ENCODE measurements at regions not wholly inside any gene's neighbourhood (a gene's known extent, or its start where the extent isn't known, plus 50 kb on each side); places are given as distances from the start of the nearest gene placed in this dataset.
"Not testable (repeated sequence)": the region's sequence is repeated elsewhere in the genome, so short reads cannot be mapped to it uniquely, and the experiment has no call there.

DNA sequence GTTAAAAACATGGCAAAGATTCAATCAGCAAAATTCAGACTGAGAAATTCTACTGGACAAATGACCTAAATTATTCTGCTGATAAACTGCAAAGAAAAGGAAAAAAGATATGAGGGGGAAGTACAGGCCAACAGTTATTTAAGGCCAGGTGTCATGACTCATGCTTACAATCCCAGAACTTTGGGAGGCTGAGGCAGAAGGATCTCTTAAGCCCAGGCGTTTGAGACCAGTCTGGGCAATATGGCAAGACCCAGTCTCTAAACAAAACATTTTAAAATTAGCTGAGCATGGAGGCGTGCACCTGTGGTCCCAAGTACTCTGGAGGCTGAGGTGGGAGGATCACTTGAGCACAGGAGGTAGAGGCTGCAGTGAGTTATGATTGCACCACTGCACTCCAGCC lies 91.8 kb upstream of the USP15 start:
- no peak for DNase-seq

DNA sequence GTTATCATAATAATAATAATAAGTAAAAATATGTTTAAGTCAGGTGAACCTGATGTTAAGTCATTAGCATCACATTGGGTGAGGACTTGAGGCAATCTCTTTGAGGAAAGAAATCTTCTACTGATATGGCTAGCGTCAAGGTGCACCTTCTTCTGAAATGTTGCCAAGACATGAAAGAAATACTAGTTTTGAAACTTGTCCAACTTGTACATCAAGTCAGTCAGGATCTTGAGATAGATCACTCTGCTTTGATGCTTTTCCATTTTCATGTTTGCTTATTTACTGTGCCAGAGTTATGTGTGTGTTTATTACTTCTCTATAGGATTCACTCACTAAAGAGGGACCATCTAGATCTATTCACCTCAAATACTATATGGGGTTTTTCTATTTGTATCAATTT lies 90.0 kb upstream of the USP15 start:
- DNase-seq: no peak

DNA sequence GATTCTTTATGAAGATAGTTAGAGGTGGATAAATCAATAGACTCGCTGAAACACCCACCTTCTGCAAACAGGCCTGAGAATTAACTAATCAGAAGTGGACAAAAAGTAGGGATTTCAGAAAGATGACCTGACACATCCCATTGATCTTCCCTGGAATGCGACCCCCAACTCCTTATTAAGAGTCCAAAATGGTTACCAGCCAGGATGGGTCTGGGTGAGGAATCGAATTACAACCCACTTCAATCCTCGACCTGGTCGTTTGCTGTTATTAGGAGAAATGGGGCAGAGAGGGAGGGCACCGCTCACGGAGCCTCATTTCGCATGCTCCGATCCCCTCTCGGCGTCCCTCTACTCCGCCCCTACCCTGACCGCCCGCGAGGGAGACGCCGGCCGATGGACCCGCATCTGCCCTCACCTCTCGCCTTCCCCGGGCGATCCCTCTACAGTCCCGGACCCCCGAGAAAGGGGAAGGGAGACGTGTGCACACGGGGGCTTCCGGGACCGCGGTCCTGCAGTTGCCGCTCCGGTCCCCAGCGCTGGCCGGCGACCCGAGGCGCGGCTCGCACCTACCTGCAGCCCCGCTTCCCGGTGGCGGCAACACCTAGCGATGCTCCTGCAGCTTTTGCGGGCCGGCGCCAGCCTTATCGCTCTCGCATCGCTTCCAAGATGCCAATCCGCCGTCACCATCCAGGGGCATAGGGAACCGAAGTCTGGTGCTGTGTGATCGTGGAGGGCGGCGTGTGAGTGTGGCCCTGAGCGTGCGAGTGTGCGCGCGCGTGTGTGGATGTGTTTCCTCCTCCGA lies 69.3 kb upstream of the USP15 start:
- no peak for DNase-seq

DNA sequence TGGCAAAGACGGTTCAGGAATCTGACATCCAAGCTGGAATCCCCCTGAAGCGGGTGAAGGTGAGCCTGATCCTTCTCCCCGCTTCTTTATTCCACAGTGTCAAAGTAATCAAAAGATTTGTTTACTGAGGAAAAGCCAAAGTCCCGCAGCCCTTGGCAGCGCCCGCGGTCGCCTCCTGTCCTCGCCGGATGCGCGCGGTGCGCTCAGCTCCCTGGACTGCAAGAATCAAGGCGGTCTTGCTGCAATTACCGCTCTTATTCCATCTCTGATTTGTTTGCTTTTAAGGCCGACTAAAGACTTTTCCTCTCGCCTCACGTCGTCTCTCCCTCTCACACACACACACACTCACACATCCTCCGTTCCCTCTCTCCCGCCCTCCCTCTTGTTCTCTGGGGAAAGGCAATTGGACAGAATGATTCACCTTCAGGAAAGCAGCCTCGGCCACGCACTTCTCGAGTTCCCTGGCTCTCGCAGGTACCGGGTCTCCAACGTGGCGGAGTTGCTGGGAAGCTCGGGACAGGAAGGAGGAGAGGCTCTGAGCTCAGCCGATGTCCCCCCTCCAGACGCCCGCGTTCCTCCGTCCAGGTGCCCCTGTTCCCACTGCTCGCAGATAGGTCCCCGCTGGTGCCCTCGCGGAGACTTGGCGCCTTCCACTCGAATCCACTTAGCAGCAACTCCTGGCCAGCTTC lies 68.6 kb upstream of the USP15 start:
- DNase-seq: no peak

DNA sequence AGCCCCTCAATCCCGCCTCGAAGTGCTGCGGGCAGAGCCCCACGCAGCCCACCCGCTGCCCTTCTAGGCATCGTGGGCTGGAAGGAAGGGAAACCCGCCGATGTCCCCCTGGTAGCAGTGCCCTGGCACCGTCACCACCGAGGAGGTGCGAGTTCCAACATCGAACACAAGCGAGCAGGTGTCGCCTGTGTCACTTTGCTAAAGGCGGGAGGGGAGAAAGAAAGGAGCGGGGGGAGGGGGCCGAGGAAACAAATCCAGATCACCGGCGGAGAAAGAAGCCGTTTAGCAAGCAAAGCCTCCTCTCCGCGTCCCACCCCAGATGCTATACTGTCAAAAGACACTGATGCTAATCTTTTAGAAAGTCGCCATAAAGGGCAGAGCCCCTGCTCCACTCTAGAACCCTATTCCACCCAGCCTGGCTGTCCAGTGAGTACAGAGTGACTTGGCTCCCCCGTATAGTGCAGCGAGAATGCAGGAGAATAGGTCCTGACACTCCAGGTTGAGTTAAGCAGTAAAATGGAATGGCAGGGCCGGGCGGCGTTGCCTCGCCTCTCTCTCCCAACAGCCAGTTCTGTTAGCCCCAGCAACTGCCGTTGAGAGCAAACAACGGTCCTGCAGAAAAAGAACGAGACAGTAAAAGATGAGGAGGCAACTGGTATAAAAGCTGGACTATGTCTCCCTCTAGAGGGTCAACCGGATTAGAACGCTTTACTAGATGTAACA lies 67.9 kb upstream of the USP15 start:
- no peak for DNase-seq

DNA sequence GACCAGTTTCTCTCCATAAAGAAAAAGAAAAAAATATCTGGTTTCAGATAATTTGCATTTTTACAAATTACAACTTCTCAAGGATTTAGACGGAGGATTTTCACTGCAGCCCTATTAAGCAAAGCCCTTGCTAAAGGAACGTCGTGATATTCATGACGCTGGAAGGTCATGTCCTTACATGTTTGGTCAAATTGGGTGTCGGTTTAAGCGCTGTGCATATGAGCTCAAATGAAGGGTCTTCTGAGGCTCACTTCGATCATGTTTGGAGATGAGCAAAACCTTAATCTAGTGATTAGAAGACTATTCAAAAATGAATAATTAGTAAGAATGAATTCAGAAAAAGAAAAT lies 67.3 kb upstream of the USP15 start:
- DNase-seq: no peak

DNA sequence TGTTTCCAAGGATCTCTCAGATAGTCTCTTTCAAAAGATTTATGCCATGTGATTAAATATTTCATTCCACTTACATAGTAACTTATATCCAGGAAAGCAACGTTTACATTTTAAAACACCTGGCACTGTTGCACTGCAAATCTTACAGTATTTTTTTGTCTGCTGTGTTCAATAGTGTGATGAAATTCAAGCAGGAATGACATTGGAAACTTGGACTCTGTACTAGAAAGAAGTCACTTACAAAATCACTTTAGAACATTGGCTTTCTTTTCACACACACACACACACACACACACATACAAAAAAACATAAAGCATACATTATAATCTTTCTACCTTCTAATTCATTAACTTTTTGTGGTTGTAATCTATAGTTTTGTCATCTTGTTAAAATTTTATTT lies 66.2 kb upstream of the USP15 start:
- no peak for DNase-seq

DNA sequence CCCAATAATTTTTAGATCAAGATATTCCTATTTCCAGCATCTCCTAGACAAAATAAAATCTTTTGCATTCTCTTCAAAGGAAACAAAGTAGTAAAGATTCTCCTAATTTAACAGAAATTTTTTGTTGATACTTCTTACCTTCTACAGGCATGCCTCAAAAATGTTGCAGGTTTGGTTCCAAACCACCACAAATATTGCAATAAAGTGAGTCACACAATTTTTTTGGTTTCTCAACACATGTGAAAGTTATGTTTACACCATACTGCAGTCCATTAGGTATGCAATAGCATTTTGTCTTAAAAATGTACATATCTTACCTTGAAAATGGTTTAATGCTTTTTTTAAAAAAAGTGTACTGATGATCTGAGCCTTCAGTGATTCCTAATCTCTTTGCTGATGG lies 65.6 kb upstream of the USP15 start:
- DNase-seq: no peak

DNA sequence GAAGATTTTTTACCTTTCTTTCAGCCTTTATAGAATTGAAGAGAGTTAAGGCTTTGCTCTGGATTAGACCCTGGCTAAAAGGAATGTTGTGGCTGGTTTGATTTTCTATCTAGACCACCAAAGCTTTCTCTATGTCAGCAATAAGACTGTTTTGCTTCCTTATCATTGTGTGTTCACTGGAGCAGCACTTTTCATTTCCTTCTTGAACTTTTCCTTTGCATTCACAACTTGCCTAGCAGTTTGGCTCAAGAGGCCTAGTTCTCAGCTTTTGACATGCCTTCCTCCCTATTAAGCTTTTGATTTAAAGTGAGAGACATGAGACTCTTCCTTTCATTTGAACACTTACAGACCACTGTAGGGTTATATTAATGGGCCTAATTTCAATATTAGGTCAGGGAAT lies 64.1 kb upstream of the USP15 start:
- DNase-seq: no peak

DNA sequence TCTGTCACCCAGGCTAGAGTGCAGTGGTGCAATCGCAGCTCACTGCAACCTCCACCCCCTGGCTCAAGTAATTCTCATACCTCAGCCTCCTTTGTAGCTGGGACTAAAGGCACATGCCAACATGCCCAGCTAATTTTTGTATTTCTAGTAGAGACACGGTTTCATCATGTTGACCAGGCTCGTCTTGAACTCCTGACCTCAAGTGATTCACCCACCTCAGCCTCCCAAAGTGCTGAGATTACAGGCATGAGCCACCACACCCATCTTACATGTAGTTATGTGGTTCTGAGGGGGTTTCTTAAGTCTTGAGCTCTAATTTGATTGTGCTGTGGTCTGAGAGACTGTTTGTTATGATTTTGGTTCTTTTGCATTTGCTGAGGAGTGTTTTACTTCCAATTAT lies 57.3 kb upstream of the USP15 start:
- not testable (repeated sequence) for DNase-seq

DNA sequence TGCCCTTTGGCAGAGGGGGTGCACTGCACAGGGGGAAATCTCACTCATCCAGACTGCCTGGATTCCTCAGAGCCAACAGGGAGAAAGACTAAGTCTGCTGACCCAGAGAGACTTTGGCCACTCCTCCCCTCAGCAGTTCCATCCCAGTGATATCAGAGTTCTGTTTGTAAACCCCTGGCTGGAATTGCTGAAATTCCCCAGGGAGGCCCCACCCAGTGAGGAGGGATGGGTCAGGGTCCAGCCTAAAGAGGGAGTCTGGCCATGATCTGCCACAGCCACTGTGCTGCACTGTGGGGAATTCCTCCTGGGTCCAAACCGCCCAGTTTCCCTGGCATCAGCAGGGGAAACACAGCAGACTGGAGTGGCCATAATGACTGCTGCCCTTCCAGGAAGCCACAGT lies 54.9 kb upstream of the USP15 start:
- DNase-seq: no peak

DNA sequence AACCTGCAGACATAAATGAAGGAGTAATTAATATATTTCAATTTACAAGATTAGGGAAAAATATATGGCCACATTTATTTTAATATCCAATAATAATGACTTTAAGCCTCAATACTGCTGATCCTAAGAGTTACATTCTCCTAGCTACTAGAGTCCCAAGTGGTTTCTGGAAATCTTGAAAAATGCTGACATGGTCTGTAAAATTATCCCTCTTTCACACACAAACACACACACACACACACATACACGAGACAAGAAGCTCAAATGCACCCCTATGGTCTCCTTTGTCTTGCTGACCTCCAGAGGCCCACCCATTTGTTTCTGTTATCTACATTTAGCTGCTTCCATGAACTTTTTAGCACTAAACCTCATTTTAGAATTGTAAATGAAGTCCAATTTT lies 53.0 kb upstream of the USP15 start:
- DNase-seq: no peak
